Activated gamma-delta T cell treated with anti-CD3 and anti-CD28 coated beads, Interleukin-2, amount 50 U/mL, for 16 hours (primary cell): ENCODE measurements at regions not wholly inside any gene's neighbourhood (a gene's known extent, or its start where the extent isn't known, plus 50 kb on each side); places are given as distances from the start of the nearest gene placed in this dataset.
"Not testable (repeated sequence)": the region's sequence is repeated elsewhere in the genome, so short reads cannot be mapped to it uniquely, and the experiment has no call there.

ENCODE experiments used
- DNase-seq: peaks from one replicate; pipeline ENCODE4 v3.0.0-alpha.2; 2020; ENCODE audit warnings: low read depth

GRCh38 chr4:58871509-58871908 is 1761.3 kb upstream of the IGFBP7 start:
- DNase-seq: no peak

- no peak for DNase-seq
Observed at GRCh38 chr4:58849026-58849425, 1738.8 kb upstream of the IGFBP7 start.

- DNase-seq: no peak
Observed at GRCh38 chr4:58843455-58843854, 1733.3 kb upstream of the IGFBP7 start.

GRCh38 chr4:58833126-58833525 is 1722.9 kb upstream of the IGFBP7 start:
- no peak for DNase-seq

GRCh38 chr4:58825278-58825677 is 1715.1 kb upstream of the IGFBP7 start:
- no peak for DNase-seq

- DNase-seq: not testable (repeated sequence)
Observed at GRCh38 chr4:58818560-58818959, 1708.4 kb upstream of the IGFBP7 start.

- DNase-seq: no peak
Observed at GRCh38 chr4:58809948-58810347, 1699.8 kb upstream of the IGFBP7 start.

- DNase-seq: no peak
Observed at GRCh38 chr4:58809366-58809765, 1699.2 kb upstream of the IGFBP7 start.

- no peak for DNase-seq
Observed at GRCh38 chr4:58808817-58809216, 1698.6 kb upstream of the IGFBP7 start.

- DNase-seq: no peak
Observed at GRCh38 chr4:58807843-58808615, 1697.8 kb upstream of the IGFBP7 start.

GRCh38 chr4:58776627-58777026 is 1666.4 kb upstream of the IGFBP7 start:
- no peak for DNase-seq

GRCh38 chr4:58767598-58767997 is 1657.4 kb upstream of the IGFBP7 start:
- no peak for DNase-seq

GRCh38 chr4:58766763-58767162 is 1656.6 kb upstream of the IGFBP7 start:
- no peak for DNase-seq

- DNase-seq: no peak
Observed at GRCh38 chr4:58761563-58761962, 1651.4 kb upstream of the IGFBP7 start.

GRCh38 chr4:58760737-58761136 is 1650.6 kb upstream of the IGFBP7 start:
- DNase-seq: no peak

- no peak for DNase-seq
Observed at GRCh38 chr4:58760100-58760499, 1649.9 kb upstream of the IGFBP7 start.

- DNase-seq: no peak
Observed at GRCh38 chr4:58749206-58749605, 1639.0 kb upstream of the IGFBP7 start.

- DNase-seq: no peak
Observed at GRCh38 chr4:58740897-58741296, 1630.7 kb upstream of the IGFBP7 start.

GRCh38 chr4:58739275-58739674 is 1629.1 kb upstream of the IGFBP7 start:
- DNase-seq: no peak

- DNase-seq: no peak
Observed at GRCh38 chr4:58738375-58738774, 1628.2 kb upstream of the IGFBP7 start.

GRCh38 chr4:58734030-58734674 is 1624.0 kb upstream of the IGFBP7 start:
- DNase-seq: no peak

- no peak for DNase-seq
Observed at GRCh38 chr4:58732973-58733372, 1622.8 kb upstream of the IGFBP7 start.

GRCh38 chr4:58723954-58724353 is 1613.8 kb upstream of the IGFBP7 start:
- DNase-seq: no peak

GRCh38 chr4:58711039-58711438 is 1600.9 kb upstream of the IGFBP7 start:
- DNase-seq: no peak
